GM23338 (cell line): ENCODE measurements at regions not wholly inside any gene's neighbourhood (a gene's known extent, or its start where the extent isn't known, plus 50 kb on each side); places are given as distances from the start of the nearest gene placed in this dataset.

ENCODE experiments used
- CREB1 ChIP-seq: fragments of 250-450 bp; sonication (Bioruptor Pico); IDR thresholded peaks from 2 replicates; pipeline ENCODE4 v1.5.0; 2020; ENCODE audit warnings: low read depth, mild to moderate bottlenecking, moderate library complexity
- EZH2 ChIP-seq: fragments of 200-600 bp; sonication (generic); IDR thresholded peaks from one replicate; pipeline ENCODE4 v1.8.0; 2017; ENCODE audit warnings: antibody characterized with exemption, mild to moderate bottlenecking, low read depth; ENCODE audit not compliant: unreplicated experiment
- POLR2AphosphoS5 ChIP-seq: IDR thresholded peaks from 2 replicates; pipeline ENCODE4 v1.6.1; 2016; ENCODE audit warnings: antibody characterized with exemption, low read depth
- TF ChIP-seq, protein P1 (sequence below), 2 experiments: fragments of 200-600 bp in 1 of 2; sonication (generic) in 1 of 2; conservative IDR thresholded peaks; 2 replicates each; pipeline versions ENCODE4 v1.5.1 to v1.6.1; 2016 to 2017; ENCODE audit warnings: antibody characterized with exemption in 2 of 2, low read depth in 2 of 2, mild to moderate bottlenecking in 2 of 2, moderate library complexity in 1 of 2
- TF ChIP-seq, protein P2 (sequence below): IDR thresholded peaks from one replicate; pipeline ENCODE4 v1.6.1; 2018; ENCODE audit warnings: antibody characterized with exemption; ENCODE audit not compliant: unreplicated experiment
- TF ChIP-seq, protein P3 (sequence below): IDR thresholded peaks from 2 replicates; pipeline ENCODE4 v1.6.1; 2016; ENCODE audit warnings: antibody characterized with exemption

DNA sequence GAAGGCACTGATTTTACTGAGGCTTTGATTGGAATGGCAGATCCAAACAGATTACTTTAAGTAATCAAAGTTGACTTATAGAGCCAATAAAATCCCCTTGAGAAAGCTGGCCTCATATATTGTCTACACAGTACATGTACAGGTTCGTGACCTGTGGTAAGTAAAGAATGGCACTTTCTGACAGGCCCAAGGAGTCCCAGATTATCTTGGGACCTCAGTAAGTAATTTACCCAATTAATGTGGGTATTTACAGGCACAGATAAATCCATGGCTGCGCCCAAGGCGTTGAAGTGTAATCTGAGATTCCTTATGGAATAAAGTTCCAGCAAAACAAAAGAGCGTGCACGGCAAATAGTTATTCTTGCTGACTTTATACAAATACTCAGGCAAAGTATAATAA is 62.4 kb downstream of the PAGE2 start:
- TF ChIP-seq POLR2AphosphoS5 (no peak), EZH2 (no peak), CREB1 (no peak)
- TF ChIP-seq, protein P1, sequence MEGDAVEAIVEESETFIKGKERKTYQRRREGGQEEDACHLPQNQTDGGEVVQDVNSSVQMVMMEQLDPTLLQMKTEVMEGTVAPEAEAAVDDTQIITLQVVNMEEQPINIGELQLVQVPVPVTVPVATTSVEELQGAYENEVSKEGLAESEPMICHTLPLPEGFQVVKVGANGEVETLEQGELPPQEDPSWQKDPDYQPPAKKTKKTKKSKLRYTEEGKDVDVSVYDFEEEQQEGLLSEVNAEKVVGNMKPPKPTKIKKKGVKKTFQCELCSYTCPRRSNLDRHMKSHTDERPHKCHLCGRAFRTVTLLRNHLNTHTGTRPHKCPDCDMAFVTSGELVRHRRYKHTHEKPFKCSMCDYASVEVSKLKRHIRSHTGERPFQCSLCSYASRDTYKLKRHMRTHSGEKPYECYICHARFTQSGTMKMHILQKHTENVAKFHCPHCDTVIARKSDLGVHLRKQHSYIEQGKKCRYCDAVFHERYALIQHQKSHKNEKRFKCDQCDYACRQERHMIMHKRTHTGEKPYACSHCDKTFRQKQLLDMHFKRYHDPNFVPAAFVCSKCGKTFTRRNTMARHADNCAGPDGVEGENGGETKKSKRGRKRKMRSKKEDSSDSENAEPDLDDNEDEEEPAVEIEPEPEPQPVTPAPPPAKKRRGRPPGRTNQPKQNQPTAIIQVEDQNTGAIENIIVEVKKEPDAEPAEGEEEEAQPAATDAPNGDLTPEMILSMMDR (conservative IDR thresholded peaks at IDR 0.05; ENCODE audit: low read depth in 2 of 2) = no peak
- TF ChIP-seq, protein P2, sequence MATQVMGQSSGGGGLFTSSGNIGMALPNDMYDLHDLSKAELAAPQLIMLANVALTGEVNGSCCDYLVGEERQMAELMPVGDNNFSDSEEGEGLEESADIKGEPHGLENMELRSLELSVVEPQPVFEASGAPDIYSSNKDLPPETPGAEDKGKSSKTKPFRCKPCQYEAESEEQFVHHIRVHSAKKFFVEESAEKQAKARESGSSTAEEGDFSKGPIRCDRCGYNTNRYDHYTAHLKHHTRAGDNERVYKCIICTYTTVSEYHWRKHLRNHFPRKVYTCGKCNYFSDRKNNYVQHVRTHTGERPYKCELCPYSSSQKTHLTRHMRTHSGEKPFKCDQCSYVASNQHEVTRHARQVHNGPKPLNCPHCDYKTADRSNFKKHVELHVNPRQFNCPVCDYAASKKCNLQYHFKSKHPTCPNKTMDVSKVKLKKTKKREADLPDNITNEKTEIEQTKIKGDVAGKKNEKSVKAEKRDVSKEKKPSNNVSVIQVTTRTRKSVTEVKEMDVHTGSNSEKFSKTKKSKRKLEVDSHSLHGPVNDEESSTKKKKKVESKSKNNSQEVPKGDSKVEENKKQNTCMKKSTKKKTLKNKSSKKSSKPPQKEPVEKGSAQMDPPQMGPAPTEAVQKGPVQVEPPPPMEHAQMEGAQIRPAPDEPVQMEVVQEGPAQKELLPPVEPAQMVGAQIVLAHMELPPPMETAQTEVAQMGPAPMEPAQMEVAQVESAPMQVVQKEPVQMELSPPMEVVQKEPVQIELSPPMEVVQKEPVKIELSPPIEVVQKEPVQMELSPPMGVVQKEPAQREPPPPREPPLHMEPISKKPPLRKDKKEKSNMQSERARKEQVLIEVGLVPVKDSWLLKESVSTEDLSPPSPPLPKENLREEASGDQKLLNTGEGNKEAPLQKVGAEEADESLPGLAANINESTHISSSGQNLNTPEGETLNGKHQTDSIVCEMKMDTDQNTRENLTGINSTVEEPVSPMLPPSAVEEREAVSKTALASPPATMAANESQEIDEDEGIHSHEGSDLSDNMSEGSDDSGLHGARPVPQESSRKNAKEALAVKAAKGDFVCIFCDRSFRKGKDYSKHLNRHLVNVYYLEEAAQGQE = no peak
- TF ChIP-seq, protein P3, sequence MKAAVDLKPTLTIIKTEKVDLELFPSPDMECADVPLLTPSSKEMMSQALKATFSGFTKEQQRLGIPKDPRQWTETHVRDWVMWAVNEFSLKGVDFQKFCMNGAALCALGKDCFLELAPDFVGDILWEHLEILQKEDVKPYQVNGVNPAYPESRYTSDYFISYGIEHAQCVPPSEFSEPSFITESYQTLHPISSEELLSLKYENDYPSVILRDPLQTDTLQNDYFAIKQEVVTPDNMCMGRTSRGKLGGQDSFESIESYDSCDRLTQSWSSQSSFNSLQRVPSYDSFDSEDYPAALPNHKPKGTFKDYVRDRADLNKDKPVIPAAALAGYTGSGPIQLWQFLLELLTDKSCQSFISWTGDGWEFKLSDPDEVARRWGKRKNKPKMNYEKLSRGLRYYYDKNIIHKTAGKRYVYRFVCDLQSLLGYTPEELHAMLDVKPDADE = no peak
